Head of caudate nucleus (tissue), 42 donors: ENCODE measurements at regions not wholly inside any gene's neighbourhood (a gene's known extent, or its start where the extent isn't known, plus 50 kb on each side); places are given as distances from the start of the nearest gene placed in this dataset.
"Not testable (repeated sequence)": the region's sequence is repeated elsewhere in the genome, so short reads cannot be mapped to it uniquely, and the experiment has no call there.

Source experiments
- DNase-seq, 42 donors: peaks; one replicate each; pipeline versions ENCODE4 v3.0.0 to v3.0.0-alpha.2; 2020 to 2021; ENCODE audit warnings: mixed read lengths in 7 of 42
- intact Hi-C: fragments of 100-400 bp; cut with DNase I; formaldehyde crosslinking; loops from one replicate; pipeline ENCODE4 v1.15.0; 2022

DNA sequence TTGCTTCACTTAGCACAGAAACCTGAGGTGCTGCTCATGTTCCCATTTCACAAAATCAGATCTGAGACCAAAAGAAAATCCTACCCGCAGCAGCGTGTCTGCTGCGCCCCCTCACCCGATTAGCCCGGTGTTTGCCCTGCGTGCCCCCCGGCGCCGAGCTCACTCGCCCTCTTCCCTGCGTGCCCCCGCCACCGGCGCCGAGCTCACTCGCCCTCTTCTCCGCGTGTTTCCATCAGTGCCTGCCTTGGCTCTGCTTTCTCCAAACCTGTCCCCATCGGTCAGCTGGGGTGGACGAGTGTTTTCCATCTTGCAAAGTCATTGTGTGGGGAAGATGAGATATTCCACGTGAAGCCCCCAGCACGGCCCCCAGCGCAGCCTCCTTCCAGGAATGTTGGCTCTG lies 225.3 kb upstream of the PITRM1 start:
- no peak for DNase-seq
- intact Hi-C loops: no loop called here

- intact Hi-C loops: no loop called here
- no peak for DNase-seq
Observed at GRCh38 chr10:3397231-3397630, 224.6 kb upstream of the PITRM1 start.

GRCh38 chr10:3396116-3396515 lies 223.5 kb upstream of the PITRM1 start:
- intact Hi-C loops: no loop called here
- peak in 1 of 42 donors; percentile 39 for DNase-seq

DNA sequence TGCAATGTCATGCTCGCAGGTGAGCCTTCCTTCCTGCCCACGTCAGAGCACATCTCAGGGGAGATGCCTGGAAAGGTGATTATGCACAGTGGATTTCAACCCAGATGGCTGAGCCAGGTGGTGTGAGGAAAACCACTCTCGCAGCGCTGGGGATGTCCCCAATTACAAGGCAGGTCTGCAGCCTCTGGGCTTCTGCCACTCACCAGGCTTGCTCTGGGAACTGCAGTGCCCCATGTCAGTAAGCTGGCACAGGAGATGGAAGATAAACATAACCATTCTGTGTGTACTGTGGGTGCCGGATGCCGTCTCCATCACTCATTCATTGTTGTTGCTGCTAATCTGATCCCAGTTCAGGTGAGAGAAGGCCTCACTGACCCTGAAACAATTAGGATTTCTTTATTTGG lies 222.9 kb upstream of the PITRM1 start:
- DNase-seq: no peak
- intact Hi-C loops: no loop called here

- intact Hi-C loops: no loop called here
Observed at GRCh38 chr10:3395041-3395440, 222.5 kb upstream of the PITRM1 start.

GRCh38 chr10:3393958-3394357 lies 221.4 kb upstream of the PITRM1 start:
- intact Hi-C loops: no loop called here
- no peak for DNase-seq

More at GRCh38 chr10:3395041-3395440, 222.5 kb upstream of the PITRM1 start:
- no peak for DNase-seq

- intact Hi-C loops: no loop called here
- DNase-seq: no peak
Observed at GRCh38 chr10:3391657-3392056, 219.1 kb upstream of the PITRM1 start.

DNA sequence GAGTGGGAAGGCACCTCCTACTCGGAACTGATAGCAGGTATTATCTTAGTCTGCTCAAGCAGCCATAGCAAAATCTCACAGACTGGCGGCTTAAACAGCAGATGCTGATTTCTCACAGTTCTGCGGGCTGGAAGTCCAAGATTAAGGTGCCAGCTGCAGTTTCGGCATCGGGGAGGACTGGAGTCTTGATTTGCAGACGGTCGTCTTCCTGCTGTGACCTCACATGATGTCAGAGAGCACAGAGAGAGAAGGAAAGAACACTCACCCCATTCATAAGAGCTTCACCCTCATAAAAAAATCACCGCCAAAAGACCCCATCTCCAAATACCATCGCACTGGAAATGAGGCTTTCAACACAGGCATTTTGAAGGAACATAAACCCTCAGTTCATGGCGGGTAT lies 216.5 kb upstream of the PITRM1 start:
- intact Hi-C loops: no loop called here
- no peak for DNase-seq

DNA sequence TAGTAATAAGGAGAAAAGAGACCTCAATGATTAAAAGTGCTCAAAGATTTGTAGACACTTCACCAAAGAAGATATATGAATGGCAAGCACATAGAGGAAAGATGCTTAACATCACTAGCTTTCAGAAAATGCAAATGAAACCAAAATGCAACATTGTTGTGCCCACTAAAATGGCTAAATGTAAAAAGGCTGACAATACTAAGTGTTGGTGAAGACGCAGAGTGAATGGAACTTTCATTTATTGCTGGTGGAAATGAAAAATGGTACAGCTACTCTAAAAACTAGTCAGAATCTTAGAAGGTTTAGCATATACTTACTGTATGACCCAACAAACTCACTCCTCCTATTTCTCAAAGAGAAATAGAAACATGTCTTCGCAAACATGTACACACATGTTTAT lies 212.9 kb upstream of the PITRM1 start:
- intact Hi-C loops: no loop called here
- DNase-seq: no peak

DNA sequence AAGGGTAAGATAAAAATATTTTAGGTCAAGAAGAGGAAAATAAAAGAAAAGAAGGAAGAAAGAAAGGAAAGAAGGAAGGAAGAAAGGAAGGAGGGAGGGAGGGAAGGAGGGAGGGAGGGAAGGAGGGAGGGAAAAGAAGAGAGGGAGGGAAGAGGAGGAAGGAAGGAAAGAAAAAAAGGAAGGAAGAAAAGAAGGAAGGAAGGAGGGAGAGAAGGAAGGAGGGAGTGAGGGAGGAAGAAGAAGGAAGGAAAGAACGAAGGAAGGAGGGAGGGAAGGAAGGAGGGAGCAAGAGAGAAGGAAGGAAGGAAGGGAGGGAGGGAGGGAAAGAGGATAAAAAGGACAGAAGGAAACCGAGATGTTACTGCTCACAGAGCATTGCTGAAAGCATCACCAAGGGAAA lies 209.5 kb upstream of the PITRM1 start:
- intact Hi-C loops: no loop called here
- no peak for DNase-seq

- intact Hi-C loops: no loop called here
- no peak for DNase-seq
Observed at GRCh38 chr10:3380406-3381050, 207.9 kb upstream of the PITRM1 start.

DNA sequence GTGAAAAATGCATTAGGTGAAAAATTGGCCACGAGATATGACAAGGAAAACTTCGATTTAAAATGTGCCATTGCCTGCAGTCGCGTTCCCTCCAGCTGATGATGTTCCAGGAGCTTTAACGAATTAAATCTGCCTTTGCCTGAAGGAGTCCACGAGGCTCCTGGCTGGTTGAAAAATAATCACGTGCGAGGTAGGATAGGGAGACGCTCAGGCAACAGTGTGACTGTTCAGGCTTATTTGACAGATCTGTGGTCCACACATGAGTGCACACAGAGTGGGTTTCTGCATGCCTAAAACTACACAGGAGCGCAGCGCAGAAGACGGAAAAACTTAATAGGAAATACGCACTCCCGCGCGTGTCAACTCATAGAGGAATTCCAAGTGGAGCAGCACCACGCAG lies 204.0 kb upstream of the PITRM1 start:
- intact Hi-C loops: no loop called here
- DNase-seq: no peak

- no peak for DNase-seq
- intact Hi-C loops: no loop called here
Observed at GRCh38 chr10:3375505-3375904, 202.9 kb upstream of the PITRM1 start.

- intact Hi-C loops: no loop called here
- DNase-seq: no peak
Observed at GRCh38 chr10:3374914-3375313, 202.3 kb upstream of the PITRM1 start.

- DNase-seq, intact Hi-C loops: not testable (repeated sequence)
Observed at GRCh38 chr10:3373374-3374027, 200.9 kb upstream of the PITRM1 start.

GRCh38 chr10:3372281-3372680 lies 199.7 kb upstream of the PITRM1 start:
- intact Hi-C loops: no loop called here
- no peak for DNase-seq

DNA sequence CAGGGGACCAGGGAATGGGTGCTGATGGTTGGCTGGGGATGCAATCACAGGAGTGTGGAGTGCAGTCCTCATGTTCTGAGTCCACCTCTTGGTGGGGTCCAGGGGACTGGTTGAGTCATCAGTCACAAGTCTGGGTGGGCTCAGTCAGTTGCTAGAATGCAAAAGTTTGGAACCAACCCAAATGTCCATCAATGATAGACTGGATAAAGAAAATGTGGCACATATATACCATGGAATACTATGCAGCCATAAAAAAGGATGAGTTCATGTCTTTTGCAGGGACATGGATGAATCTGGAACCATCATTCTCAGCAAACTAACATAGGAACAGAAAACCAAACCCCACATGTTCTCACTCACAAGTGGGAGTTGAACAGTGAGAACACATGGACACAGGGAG lies 199.0 kb upstream of the PITRM1 start:
- intact Hi-C loops, DNase-seq: not testable (repeated sequence)

- intact Hi-C loops: no loop called here
- DNase-seq: no peak
Observed at GRCh38 chr10:3366735-3367405, 194.3 kb upstream of the PITRM1 start.

- intact Hi-C loops: no loop called here
- DNase-seq: no peak
Observed at GRCh38 chr10:3366043-3366442, 193.5 kb upstream of the PITRM1 start.

- DNase-seq: no peak
- intact Hi-C loops: no loop called here
Observed at GRCh38 chr10:3365630-3366029, 193.0 kb upstream of the PITRM1 start.
